ENCODE measurements at regions not wholly inside any gene's neighbourhood (a gene's known extent, or its start where the extent isn't known, plus 50 kb on each side); places are given as distances from the start of the nearest gene placed in this dataset.

- TF ChIP-seq, protein P1, sequence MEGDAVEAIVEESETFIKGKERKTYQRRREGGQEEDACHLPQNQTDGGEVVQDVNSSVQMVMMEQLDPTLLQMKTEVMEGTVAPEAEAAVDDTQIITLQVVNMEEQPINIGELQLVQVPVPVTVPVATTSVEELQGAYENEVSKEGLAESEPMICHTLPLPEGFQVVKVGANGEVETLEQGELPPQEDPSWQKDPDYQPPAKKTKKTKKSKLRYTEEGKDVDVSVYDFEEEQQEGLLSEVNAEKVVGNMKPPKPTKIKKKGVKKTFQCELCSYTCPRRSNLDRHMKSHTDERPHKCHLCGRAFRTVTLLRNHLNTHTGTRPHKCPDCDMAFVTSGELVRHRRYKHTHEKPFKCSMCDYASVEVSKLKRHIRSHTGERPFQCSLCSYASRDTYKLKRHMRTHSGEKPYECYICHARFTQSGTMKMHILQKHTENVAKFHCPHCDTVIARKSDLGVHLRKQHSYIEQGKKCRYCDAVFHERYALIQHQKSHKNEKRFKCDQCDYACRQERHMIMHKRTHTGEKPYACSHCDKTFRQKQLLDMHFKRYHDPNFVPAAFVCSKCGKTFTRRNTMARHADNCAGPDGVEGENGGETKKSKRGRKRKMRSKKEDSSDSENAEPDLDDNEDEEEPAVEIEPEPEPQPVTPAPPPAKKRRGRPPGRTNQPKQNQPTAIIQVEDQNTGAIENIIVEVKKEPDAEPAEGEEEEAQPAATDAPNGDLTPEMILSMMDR (IDR thresholded peaks at IDR 0.05; ENCODE audit: unreplicated experiment): no peak
- Mint-ChIP-seq H3K27me3 (ENCODE audit: unreplicated experiment) (no peaks in the 10 kb centered on the region), H3K27ac (ENCODE audit: unreplicated experiment) (no peak overlapping the region), H3K9me3 (ENCODE audit: low read depth, unreplicated experiment) (peaks cover 11% of the 10 kb centered on the region), H3K36me3 (ENCODE audit: insufficient read depth, unreplicated experiment) (no peaks in the 10 kb centered on the region), H3K4me3 (ENCODE audit: low read depth, unreplicated experiment) (no peak overlapping the region), H3K4me1 (ENCODE audit: low read depth, unreplicated experiment) (no peaks in the 10 kb centered on the region)
- CTCF ChIA-PET: no interaction called here
- no TSS peak for BruUV-seq (replicated peaks)
- DNase-seq: no peak
- intact Hi-C loops (cut with micrococcal nuclease; ENCODE audit: unreplicated experiment): no loop called here
Observed at GRCh38 chr4:35100932-35101331, 1143.4 kb downstream of the ARAP2 start.

DNA sequence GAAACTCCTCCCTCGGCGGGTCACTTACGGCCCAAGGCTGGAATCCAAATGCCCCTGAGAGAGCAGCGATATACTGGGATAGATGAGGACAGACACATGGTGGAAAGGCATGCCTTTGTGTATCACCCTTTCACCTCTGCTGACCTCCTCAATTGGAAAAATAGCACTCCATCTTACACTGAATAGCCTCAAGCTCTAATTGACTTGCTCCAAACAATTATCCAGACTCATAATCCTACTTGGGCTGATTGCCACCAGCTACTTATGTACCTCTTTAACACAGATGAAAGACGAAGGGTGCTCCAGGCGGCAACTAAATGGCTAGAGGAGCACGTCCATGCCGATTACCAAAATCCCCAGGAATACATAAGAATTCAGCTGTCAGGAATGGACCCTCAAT, 1142.2 kb downstream of the ARAP2 start:
- BruUV-seq (replicated peaks): no TSS peak
- Mint-ChIP-seq H3K36me3 (ENCODE audit: insufficient read depth, unreplicated experiment) (no peaks in the 10 kb centered on the region), H3K4me1 (ENCODE audit: low read depth, unreplicated experiment) (no peaks in the 10 kb centered on the region), H3K27ac (ENCODE audit: unreplicated experiment) (no peak overlapping the region), H3K4me3 (ENCODE audit: low read depth, unreplicated experiment) (no peak overlapping the region), H3K27me3 (ENCODE audit: unreplicated experiment) (no peaks in the 10 kb centered on the region), H3K9me3 (ENCODE audit: low read depth, unreplicated experiment) (peaks cover 8% of the 10 kb centered on the region)
- intact Hi-C loops (cut with micrococcal nuclease; ENCODE audit: unreplicated experiment): no loop called here
- no peak for DNase-seq
- CTCF ChIA-PET: no interaction called here
- TF ChIP-seq, protein P1 (IDR thresholded peaks at IDR 0.05; ENCODE audit: unreplicated experiment): no peak

GRCh38 chr4:35105486-35105885, 1138.8 kb downstream of the ARAP2 start:
- Mint-ChIP-seq H3K4me3 (ENCODE audit: low read depth, unreplicated experiment) (no peak overlapping the region), H3K27ac (ENCODE audit: unreplicated experiment) (no peak overlapping the region), H3K27me3 (ENCODE audit: unreplicated experiment) (no peaks in the 10 kb centered on the region), H3K36me3 (ENCODE audit: insufficient read depth, unreplicated experiment) (no peaks in the 10 kb centered on the region), H3K9me3 (ENCODE audit: low read depth, unreplicated experiment) (peaks cover 8% of the 10 kb centered on the region), H3K4me1 (ENCODE audit: low read depth, unreplicated experiment) (no peaks in the 10 kb centered on the region)
- no peak for DNase-seq
- TF ChIP-seq, protein P1 (IDR thresholded peaks at IDR 0.05; ENCODE audit: unreplicated experiment): no peak
- CTCF ChIA-PET: no interaction called here
- intact Hi-C loops (cut with micrococcal nuclease; ENCODE audit: unreplicated experiment): no loop called here
- BruUV-seq (replicated peaks): no TSS peak

- Mint-ChIP-seq H3K36me3 (ENCODE audit: insufficient read depth, unreplicated experiment) (no peaks in the 10 kb centered on the region), H3K27ac (ENCODE audit: unreplicated experiment) (no peak overlapping the region), H3K4me3 (ENCODE audit: low read depth, unreplicated experiment) (no peak overlapping the region), H3K4me1 (ENCODE audit: low read depth, unreplicated experiment) (no peaks in the 10 kb centered on the region), H3K9me3 (ENCODE audit: low read depth, unreplicated experiment) (peaks cover 8% of the 10 kb centered on the region), H3K27me3 (ENCODE audit: unreplicated experiment) (no peaks in the 10 kb centered on the region)
- DNase-seq: no peak
- TF ChIP-seq, protein P1 (IDR thresholded peaks at IDR 0.05; ENCODE audit: unreplicated experiment): no peak
- no TSS peak for BruUV-seq (replicated peaks)
- CTCF ChIA-PET: no interaction called here
- intact Hi-C loops (cut with micrococcal nuclease; ENCODE audit: unreplicated experiment): no loop called here
Observed at GRCh38 chr4:35106091-35106734, 1138.1 kb downstream of the ARAP2 start.

Measured in Calu3 (cell line).